Smooth muscle cell (in vitro differentiated cells): ENCODE measurements at regions not wholly inside any gene's neighbourhood (a gene's known extent, or its start where the extent isn't known, plus 50 kb on each side); places are given as distances from the start of the nearest gene placed in this dataset.

ENCODE experiments used
- DNase-seq: peaks from one replicate; lab custom pipeline; 2025; ENCODE audit not compliant: unreplicated experiment; lab: John Stamatoyannopoulos, UW
- H2AFZ ChIP-seq: fragments of 200-600 bp; sonication (generic); 2 replicates; pipeline ENCODE4 v1.6.0; 2016; ENCODE audit warnings: antibody characterized with exemption, low read depth, mild to moderate bottlenecking
- H3F3A ChIP-seq: fragments of 200-600 bp; sonication (generic); 2 replicates; pipeline ENCODE4 v1.6.0; 2017; ENCODE audit warnings: antibody characterized with exemption, low read depth
- H3K27ac ChIP-seq: fragments of 200-600 bp; sonication (generic); 2 replicates; pipeline ENCODE4 v1.5.1; 2016; ENCODE audit warnings: low read depth, mild to moderate bottlenecking
- H3K27me3 ChIP-seq: fragments of 200-600 bp; sonication (generic); 2 replicates; pipeline ENCODE4 v1.6.1; 2016; ENCODE audit warnings: low read depth, mild to moderate bottlenecking
- H3K36me3 ChIP-seq: fragments of 200-600 bp; sonication (generic); 2 replicates; pipeline ENCODE4 v1.5.1; 2016; ENCODE audit warnings: low read depth
- H3K4me1 ChIP-seq: fragments of 200-600 bp; sonication (generic); 2 replicates; pipeline ENCODE4 v1.5.1; 2016; ENCODE audit warnings: low read depth
- H3K4me2 ChIP-seq: fragments of 200-600 bp; sonication (generic); 2 replicates; pipeline ENCODE4 v1.6.0; 2016; ENCODE audit warnings: mild to moderate bottlenecking
- H3K4me3 ChIP-seq: fragments of 200-600 bp; sonication (generic); 2 replicates; pipeline ENCODE4 v1.5.1; 2016; ENCODE audit warnings: mild to moderate bottlenecking
- H3K79me2 ChIP-seq: fragments of 200-600 bp; sonication (generic); 2 replicates; pipeline ENCODE4 v1.6.0; 2016; ENCODE audit warnings: low read depth, mild to moderate bottlenecking
- H3K9ac ChIP-seq: fragments of 200-600 bp; sonication (generic); 2 replicates; pipeline ENCODE4 v1.6.0; 2016; ENCODE audit warnings: low read depth
- H3K9me3 ChIP-seq: fragments of 200-600 bp; sonication (generic); replicated peaks from 2 replicates; pipeline ENCODE4 v1.5.1; 2016; ENCODE audit warnings: low read depth
- H4K20me1 ChIP-seq: fragments of 200-600 bp; sonication (generic); 2 replicates; pipeline ENCODE4 v1.6.0; 2016; ENCODE audit warnings: low read depth
- CTCF ChIP-seq: fragments of 200-600 bp; sonication (generic); IDR thresholded peaks from 2 replicates; pipeline ENCODE4 v1.5.1; 2017; ENCODE audit warnings: borderline replicate concordance, mild to moderate bottlenecking, antibody characterized with exemption; ENCODE audit not compliant: insufficient read depth, poor library complexity, severe bottlenecking
- WGBS: methylation state at CpG from one replicate; pipeline ENCODE4 v1.1.7; 2016; ENCODE audit warnings: low lambda C conversion rate; 5-methylcytosine and 5-hydroxymethylcytosine counted together

GRCh38 chr5:103422756-103423155, 139.8 kb downstream of the NUDT12 start:
- Histone ChIP-seq H3K4me3 (no peak overlapping the region), H3K36me3 (no peaks in the 10 kb centered on the region), H2AFZ (no peak overlapping the region), H3K27ac (no peak overlapping the region), H3K9ac (no peak overlapping the region), H3K4me2 (no peak overlapping the region), H3K79me2 (no peaks in the 10 kb centered on the region), H4K20me1 (no peaks in the 10 kb centered on the region), H3F3A (no peaks in the 10 kb centered on the region), H3K27me3 (no peaks in the 10 kb centered on the region), H3K9me3 (no peaks in the 10 kb centered on the region), H3K4me1 (peaks cover 19% of the 10 kb centered on the region)
- no peak for DNase-seq
- TF ChIP-seq CTCF = no peak

- no peaks in the 10 kb centered on the region for H3F3A ChIP-seq
These were observed 148.0 kb downstream of the NUDT12 start for GRCh38 chr5:103414604-103415003.

GRCh38 chr5:103411711-103412110, 150.9 kb downstream of the NUDT12 start:
- H3K4me2 ChIP-seq = no peak overlapping the region
- no peak for DNase-seq
- 73% methylated on average over 1 of the region's 1 CpG for WGBS
- TF ChIP-seq CTCF = no peak
- H3K27me3 ChIP-seq = no peaks in the 10 kb centered on the region
- no peak overlapping the region for H3K27ac ChIP-seq
- no peak overlapping the region for H3K9ac ChIP-seq
- H3F3A ChIP-seq = no peaks in the 10 kb centered on the region
- peak overlapping the region; percentile 43 for H2AFZ ChIP-seq
- no peaks in the 10 kb centered on the region for H3K4me1 ChIP-seq
- no peaks in the 10 kb centered on the region for H3K9me3 ChIP-seq
- no peaks in the 10 kb centered on the region for H3K36me3 ChIP-seq
- H4K20me1 ChIP-seq = no peaks in the 10 kb centered on the region
- no peaks in the 10 kb centered on the region for H3K79me2 ChIP-seq
- H3K4me3 ChIP-seq = no peak overlapping the region

More at GRCh38 chr5:103414604-103415003, 148.0 kb downstream of the NUDT12 start:
- no peaks in the 10 kb centered on the region for H3K27me3 ChIP-seq
- H3K9ac ChIP-seq = no peak overlapping the region
- no peak for DNase-seq
- no peaks in the 10 kb centered on the region for H3K9me3 ChIP-seq
- no peaks in the 10 kb centered on the region for H3K36me3 ChIP-seq
- no peak overlapping the region for H2AFZ ChIP-seq
- TF ChIP-seq CTCF = no peak
- no peak overlapping the region for H3K4me2 ChIP-seq
- no peaks in the 10 kb centered on the region for H3K79me2 ChIP-seq
- H3K4me3 ChIP-seq = no peak overlapping the region
- no peak overlapping the region for H3K27ac ChIP-seq
- no peaks in the 10 kb centered on the region for H4K20me1 ChIP-seq
- no peaks in the 10 kb centered on the region for H3K4me1 ChIP-seq
- 68% methylated on average over 2 of the region's 2 CpGs for WGBS

- Histone ChIP-seq H3K4me1 (no peaks in the 10 kb centered on the region), H3K27me3 (no peaks in the 10 kb centered on the region), H2AFZ (no peak overlapping the region), H3K36me3 (no peaks in the 10 kb centered on the region), H3K9me3 (no peaks in the 10 kb centered on the region), H3K9ac (no peak overlapping the region), H3K27ac (no peak overlapping the region), H3K79me2 (no peaks in the 10 kb centered on the region), H3K4me2 (no peak overlapping the region), H4K20me1 (no peaks in the 10 kb centered on the region), H3K4me3 (no peak overlapping the region), H3F3A (no peaks in the 10 kb centered on the region)
- no peak for DNase-seq
- TF ChIP-seq CTCF = no peak
- 82% methylated on average over 2 of the region's 2 CpGs for WGBS
These were observed 151.6 kb downstream of the MACIR start for GRCh38 chr5:103410172-103410571.
